ENCODE measurements at regions not wholly inside any gene's neighbourhood (a gene's known extent, or its start where the extent isn't known, plus 50 kb on each side); places are given as distances from the start of the nearest gene placed in this dataset.
"Not testable (repeated sequence)": the region's sequence is repeated elsewhere in the genome, so short reads cannot be mapped to it uniquely, and the experiment has no call there.

GRCh38 chr12:131271724-131272123 is 318.0 kb downstream of the ADGRD1 start:
- in situ Hi-C loops (cut with HindIII; ENCODE audit: low pct_unique_long_range_greater_than_20kb, low sequenced_read_pairs) = no loop called here
- DNase-seq (ENCODE audit: low read depth in 1 of 2, low spot score in 1 of 2) = no peak
- TF ChIP-seq JUND (IDR thresholded peaks at IDR 0.05; ENCODE audit: low read depth) = no peak

DNA sequence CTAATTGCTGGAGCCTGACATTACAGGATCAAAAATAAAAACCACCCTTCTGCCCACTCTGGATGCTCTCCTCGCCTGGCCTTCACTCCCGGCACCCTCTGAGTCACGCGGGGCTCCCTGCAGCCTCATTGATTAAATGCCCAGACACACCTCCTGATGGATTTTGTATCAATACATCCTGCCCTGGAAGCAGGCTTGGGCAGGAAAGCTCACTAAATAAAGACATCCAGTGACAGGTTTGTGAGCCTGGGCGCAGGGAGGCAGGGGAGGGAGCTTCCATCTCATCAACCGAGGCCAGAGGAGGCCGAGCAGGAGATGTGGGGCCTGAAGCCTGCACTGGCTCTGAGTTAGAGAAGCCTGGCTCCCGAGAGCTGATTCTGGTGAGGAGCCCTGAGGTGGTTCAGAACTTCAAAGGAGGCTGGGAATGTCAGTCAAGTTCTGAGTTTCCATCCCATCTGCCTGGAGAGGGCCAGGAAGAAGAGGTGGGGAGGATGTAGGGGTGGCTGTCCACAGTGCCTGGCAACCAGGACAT is 318.6 kb downstream of the ADGRD1 start:
- in situ Hi-C loops (cut with HindIII; ENCODE audit: low pct_unique_long_range_greater_than_20kb, low sequenced_read_pairs); DNase-seq (ENCODE audit: low read depth in 1 of 2, low spot score in 1 of 2): not testable (repeated sequence)

- in situ Hi-C loops (cut with HindIII; ENCODE audit: low pct_unique_long_range_greater_than_20kb, low sequenced_read_pairs) = no loop called here
- no peak for DNase-seq (ENCODE audit: low read depth in 1 of 2, low spot score in 1 of 2)
- TF ChIP-seq JUND (IDR thresholded peaks at IDR 0.05; ENCODE audit: low read depth) = no peak
Measured at GRCh38 chr12:131273291-131273845, 319.7 kb downstream of the ADGRD1 start.

DNA sequence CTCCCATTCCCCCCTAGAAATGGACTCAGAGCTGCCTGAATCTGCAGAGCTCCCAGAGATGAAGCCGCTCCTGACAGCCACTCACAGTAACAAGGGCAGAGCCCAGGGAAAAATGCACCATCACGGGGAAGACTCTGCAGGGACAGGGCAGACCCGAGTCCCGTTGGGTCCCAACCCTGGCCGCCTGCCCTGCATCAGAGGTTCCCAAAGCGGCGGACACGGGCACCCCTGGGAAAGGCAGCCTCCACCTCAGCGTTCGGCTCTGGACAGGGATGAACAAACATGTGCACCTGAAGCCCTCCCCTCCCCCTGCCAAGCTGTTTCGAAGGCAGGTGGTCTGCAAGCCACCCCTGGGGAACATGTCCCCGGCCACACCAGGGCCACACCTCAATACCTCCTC is 320.4 kb downstream of the ADGRD1 start:
- no peak for DNase-seq (ENCODE audit: low read depth in 1 of 2, low spot score in 1 of 2)
- in situ Hi-C loops (cut with HindIII; ENCODE audit: low pct_unique_long_range_greater_than_20kb, low sequenced_read_pairs) = no loop called here

GRCh38 chr12:131274906-131275305 is 321.2 kb downstream of the ADGRD1 start:
- DNase-seq (ENCODE audit: low read depth in 1 of 2, low spot score in 1 of 2) = no peak
- in situ Hi-C loops (cut with HindIII; ENCODE audit: low pct_unique_long_range_greater_than_20kb, low sequenced_read_pairs) = no loop called here
- no peak for TF ChIP-seq JUND (IDR thresholded peaks at IDR 0.05; ENCODE audit: low read depth)

More for the DNA sequence above, 320.4 kb downstream of the ADGRD1 start:
- TF ChIP-seq JUND (IDR thresholded peaks at IDR 0.05; ENCODE audit: low read depth) = no peak

- DNase-seq (ENCODE audit: low read depth in 1 of 2, low spot score in 1 of 2) = no peak
- no peak for TF ChIP-seq JUND (IDR thresholded peaks at IDR 0.05; ENCODE audit: low read depth)
- in situ Hi-C loops (cut with HindIII; ENCODE audit: low pct_unique_long_range_greater_than_20kb, low sequenced_read_pairs) = no loop called here
Measured at GRCh38 chr12:131275824-131276223, 322.1 kb downstream of the ADGRD1 start.

- TF ChIP-seq JUND (IDR thresholded peaks at IDR 0.05; ENCODE audit: low read depth) = no peak
- DNase-seq (ENCODE audit: low read depth in 1 of 2, low spot score in 1 of 2) = no peak
- in situ Hi-C loops (cut with HindIII; ENCODE audit: low pct_unique_long_range_greater_than_20kb, low sequenced_read_pairs) = no loop called here
Measured at GRCh38 chr12:131276501-131277185, 322.9 kb downstream of the ADGRD1 start.

DNA sequence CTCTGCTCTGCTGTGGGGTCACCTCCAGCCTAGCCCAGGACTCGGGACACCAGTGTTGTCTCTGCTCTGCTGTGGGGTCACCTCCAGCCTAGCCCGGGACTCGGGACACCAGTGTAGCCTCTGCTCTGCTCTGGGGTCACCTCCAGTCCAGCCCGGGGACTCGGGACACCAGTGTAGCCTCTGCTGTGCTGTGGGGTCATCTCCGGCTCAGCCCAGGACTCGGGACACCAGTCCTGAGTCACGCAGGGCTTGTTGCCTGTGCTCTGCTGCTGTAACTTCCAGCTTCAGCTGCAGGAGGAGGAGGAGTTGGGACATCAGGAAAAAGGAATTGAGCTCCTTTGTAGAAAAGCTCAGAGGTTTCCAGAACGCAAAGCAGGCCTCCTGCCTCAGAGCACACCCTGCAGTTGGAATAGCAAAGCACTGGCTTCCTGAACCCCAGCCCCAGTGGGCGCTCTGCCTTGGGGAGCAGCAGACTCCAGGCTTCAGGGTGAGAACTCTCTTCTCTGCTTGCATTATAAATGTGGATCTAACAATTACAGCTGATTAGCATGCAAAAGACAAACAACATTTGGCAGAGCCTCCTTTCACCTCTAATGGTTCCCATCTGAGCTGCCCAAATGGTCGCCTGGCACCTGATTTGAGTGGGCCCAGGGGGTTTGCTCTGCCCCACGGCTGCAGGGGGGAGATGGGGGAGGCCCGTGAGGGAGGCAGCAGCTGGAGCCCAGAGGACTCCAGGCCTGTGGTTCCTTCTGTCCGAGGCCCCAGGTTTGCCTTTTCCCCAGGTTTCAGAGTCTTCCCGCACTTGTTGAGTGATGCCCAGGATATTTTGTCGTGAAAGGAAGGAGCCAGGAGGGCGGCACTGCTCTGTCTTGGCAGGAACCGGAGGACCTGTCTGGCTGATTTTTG is 323.7 kb downstream of the ADGRD1 start:
- in situ Hi-C loops (cut with HindIII; ENCODE audit: low pct_unique_long_range_greater_than_20kb, low sequenced_read_pairs) = not testable (repeated sequence)

DNA sequence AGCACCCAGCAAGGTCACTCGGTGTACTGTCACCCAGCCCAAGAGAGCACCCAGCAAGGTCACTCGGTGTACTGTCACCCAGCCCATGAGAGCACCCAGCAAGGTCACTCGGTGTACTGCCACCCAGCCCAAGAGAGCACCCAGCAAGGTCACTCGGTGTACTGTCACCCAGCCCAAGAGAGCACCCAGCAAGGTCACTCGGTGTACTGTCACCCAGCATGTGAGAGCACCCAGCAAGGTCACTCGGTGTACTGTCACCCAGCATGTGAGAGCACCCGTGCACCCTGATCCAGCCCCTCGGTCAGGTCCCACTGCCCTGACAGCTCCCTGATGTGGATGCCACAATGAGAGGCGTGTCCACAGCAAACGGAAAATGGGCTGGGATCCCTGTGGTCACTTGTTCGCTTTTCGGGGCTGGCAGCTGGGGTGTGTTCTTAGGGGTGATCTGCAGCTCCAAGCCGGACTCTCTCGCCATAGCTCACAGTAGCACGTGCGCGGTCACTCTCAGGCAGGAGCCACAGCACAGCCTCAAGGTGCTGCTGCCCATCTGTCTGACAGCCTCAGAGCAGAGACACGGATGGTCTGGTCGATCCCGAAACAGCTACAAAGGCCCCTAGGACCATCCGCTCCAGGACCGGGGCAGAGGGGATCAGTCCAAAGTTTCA is 324.9 kb downstream of the ADGRD1 start:
- in situ Hi-C loops (cut with HindIII; ENCODE audit: low pct_unique_long_range_greater_than_20kb, low sequenced_read_pairs); DNase-seq (ENCODE audit: low read depth in 1 of 2, low spot score in 1 of 2): not testable (repeated sequence)

More for the DNA sequence above, 323.7 kb downstream of the ADGRD1 start:
- DNase-seq (ENCODE audit: low read depth in 1 of 2, low spot score in 1 of 2) = not testable (repeated sequence)

DNA sequence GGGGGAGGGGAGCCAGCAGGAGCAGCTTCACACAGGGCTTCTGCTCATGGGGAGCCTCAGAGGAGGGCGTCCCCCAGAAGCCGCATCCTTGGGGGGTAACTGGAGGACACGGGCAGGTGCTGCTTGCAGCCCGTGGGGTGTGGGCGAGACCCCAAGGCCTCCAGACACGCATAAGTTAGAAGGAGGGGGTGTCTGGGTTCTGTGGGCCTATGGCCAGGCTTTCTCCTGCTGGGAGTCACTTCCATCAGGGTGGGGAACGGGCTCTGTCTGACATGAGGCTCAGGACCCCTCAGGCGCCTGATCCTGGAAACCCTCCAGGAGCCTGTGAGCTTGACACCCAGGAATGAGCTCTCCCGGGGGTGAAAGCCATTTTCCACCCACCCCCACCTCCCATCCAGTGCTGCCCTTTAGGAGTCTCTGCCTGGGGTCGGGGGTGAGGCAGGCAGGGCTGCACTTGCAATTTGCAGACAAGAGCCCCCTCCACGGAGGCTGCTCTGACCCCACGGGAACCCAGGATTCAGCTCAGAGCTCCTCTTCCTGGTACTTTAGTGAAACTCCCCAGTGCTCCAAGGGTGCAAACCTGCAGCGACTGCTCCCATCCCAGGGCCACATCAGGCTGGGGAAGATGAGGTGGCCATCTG is 325.7 kb downstream of the ADGRD1 start:
- in situ Hi-C loops (cut with HindIII; ENCODE audit: low pct_unique_long_range_greater_than_20kb, low sequenced_read_pairs) = no loop called here
- DNase-seq (ENCODE audit: low read depth in 1 of 2, low spot score in 1 of 2) = no peak
- TF ChIP-seq JUND (IDR thresholded peaks at IDR 0.05; ENCODE audit: low read depth) = no peak

- DNase-seq (ENCODE audit: low read depth in 1 of 2, low spot score in 1 of 2) = no peak
- in situ Hi-C loops (cut with HindIII; ENCODE audit: low pct_unique_long_range_greater_than_20kb, low sequenced_read_pairs) = no loop called here
- TF ChIP-seq JUND (IDR thresholded peaks at IDR 0.05; ENCODE audit: low read depth) = no peak
Measured at GRCh38 chr12:131280426-131280825, 326.7 kb downstream of the ADGRD1 start.

DNA sequence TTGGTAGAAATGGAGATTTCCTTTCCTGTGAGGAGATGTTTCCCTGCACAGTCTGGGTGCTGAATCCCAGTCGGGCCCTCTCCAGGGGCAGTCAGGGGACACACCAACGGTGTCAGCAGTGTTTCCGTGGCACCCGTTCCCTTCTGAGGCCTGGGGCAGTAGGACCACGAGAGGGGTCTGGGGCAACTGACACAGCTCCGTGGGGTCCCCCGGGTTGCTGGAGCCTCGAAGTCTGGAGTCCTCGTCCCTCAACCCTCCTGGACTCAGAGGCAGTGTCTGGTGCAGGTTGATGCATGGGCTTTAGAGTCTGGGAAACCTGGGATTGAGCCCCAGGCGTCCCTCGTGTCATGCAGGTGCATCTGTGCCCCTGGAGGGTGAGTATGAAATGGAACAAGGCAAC is 327.3 kb downstream of the ADGRD1 start:
- no peak for DNase-seq (ENCODE audit: low read depth in 1 of 2, low spot score in 1 of 2)
- no peak for TF ChIP-seq JUND (IDR thresholded peaks at IDR 0.05; ENCODE audit: low read depth)
- in situ Hi-C loops (cut with HindIII; ENCODE audit: low pct_unique_long_range_greater_than_20kb, low sequenced_read_pairs) = no loop called here

All from T47D (cell line).